GM12873 (cell line): ENCODE measurements at regions not wholly inside any gene's neighbourhood (a gene's known extent, or its start where the extent isn't known, plus 50 kb on each side); places are given as distances from the start of the nearest gene placed in this dataset.

Experiments
- CTCF ChIP-seq: IDR thresholded peaks from 2 replicates; pipeline ENCODE4 v1.5.1; 2012; ENCODE audit warnings: low read depth, mild to moderate bottlenecking, moderate library complexity, low read length, control low read depth; ENCODE audit not compliant: insufficient read depth; ENCODE audit errors: missing control alignments

GRCh38 chr12:114547636-114548035 lies 136.3 kb downstream of the TBX3 start:
- no peak for TF ChIP-seq CTCF

GRCh38 chr12:114530417-114530816 lies 124.5 kb upstream of the TBX5 start:
- no peak for TF ChIP-seq CTCF

- TF ChIP-seq CTCF: no peak
Observed at GRCh38 chr12:114529966-114530365, 124.0 kb upstream of the TBX5 start.

GRCh38 chr12:114528766-114529165 lies 122.8 kb upstream of the TBX5 start:
- TF ChIP-seq CTCF: no peak

- TF ChIP-seq CTCF: no peak
Observed at GRCh38 chr12:114512351-114512750, 106.4 kb upstream of the TBX5 start.

GRCh38 chr12:114508529-114509129 lies 102.7 kb upstream of the TBX5 start:
- peak; percentile 72 for TF ChIP-seq CTCF

GRCh38 chr12:114506651-114507050 lies 100.7 kb upstream of the TBX5 start:
- no peak for TF ChIP-seq CTCF
